OCI-LY1 (cell line): ENCODE measurements at regions not wholly inside any gene's neighbourhood (a gene's known extent, or its start where the extent isn't known, plus 50 kb on each side); places are given as distances from the start of the nearest gene placed in this dataset.

ENCODE experiments used
- EZH2 ChIP-seq: fragments of 200-600 bp; sonication (generic), shearing (Covaris generic); IDR thresholded peaks from 2 replicates; pipeline ENCODE4 v1.8.0; 2017; ENCODE audit warnings: borderline replicate concordance, mixed run types, mild to moderate bottlenecking, antibody characterized with exemption, low read length, moderate library complexity, mixed read lengths
- TF ChIP-seq, protein P1 (sequence below): fragments of 200-600 bp; sonication (generic), shearing (Covaris generic); IDR thresholded peaks from 2 replicates; pipeline ENCODE4 v1.5.1; 2017; ENCODE audit warnings: mild to moderate bottlenecking, antibody characterized with exemption, low read length, moderate library complexity, mixed read lengths

DNA sequence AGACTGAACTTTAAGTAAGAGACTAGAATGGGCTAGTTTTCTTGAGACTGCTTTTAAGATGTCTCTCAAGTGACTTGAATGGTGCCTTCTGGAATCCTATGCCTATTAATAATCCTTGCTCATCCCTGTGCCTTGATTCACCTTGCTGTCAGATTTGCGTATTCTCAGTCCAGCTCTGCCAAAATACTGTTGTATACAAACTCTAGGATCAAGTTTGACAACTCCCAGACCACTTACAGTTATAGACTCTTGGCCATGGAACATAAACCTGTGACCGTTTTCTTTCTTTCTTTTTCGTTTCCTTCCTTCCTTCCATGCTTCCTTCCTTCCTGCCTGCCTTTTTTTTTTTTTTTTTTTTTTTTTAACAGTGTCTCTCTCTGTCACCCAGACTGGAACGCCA, 2390.9 kb upstream of the RAG2 start:
- TF ChIP-seq, protein P1, sequence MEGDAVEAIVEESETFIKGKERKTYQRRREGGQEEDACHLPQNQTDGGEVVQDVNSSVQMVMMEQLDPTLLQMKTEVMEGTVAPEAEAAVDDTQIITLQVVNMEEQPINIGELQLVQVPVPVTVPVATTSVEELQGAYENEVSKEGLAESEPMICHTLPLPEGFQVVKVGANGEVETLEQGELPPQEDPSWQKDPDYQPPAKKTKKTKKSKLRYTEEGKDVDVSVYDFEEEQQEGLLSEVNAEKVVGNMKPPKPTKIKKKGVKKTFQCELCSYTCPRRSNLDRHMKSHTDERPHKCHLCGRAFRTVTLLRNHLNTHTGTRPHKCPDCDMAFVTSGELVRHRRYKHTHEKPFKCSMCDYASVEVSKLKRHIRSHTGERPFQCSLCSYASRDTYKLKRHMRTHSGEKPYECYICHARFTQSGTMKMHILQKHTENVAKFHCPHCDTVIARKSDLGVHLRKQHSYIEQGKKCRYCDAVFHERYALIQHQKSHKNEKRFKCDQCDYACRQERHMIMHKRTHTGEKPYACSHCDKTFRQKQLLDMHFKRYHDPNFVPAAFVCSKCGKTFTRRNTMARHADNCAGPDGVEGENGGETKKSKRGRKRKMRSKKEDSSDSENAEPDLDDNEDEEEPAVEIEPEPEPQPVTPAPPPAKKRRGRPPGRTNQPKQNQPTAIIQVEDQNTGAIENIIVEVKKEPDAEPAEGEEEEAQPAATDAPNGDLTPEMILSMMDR: no peak
- TF ChIP-seq EZH2: no peak
